ENCODE measurements at regions not wholly inside any gene's neighbourhood (a gene's known extent, or its start where the extent isn't known, plus 50 kb on each side); places are given as distances from the start of the nearest gene placed in this dataset.

GRCh38 chr5:12270914-12271313 is 366.7 kb upstream of the CTNND2 start (continued):
- TF ChIP-seq HOXA7 (CRISPR knock-in tag; IDR thresholded peaks at IDR 0.05; ENCODE audit: borderline replicate concordance), result no peak
- TF ChIP-seq ZNF529 (tag by site-specific recombination; IDR thresholded peaks at IDR 0.05; ENCODE audit: insufficient replicate concordance), result no peak
- no peak for TF ChIP-seq ZNF626 (tag by site-specific recombination; IDR thresholded peaks at IDR 0.05)
- TF ChIP-seq ZNF704 (tag by site-specific recombination; IDR thresholded peaks at IDR 0.05), result no peak
- TF ChIP-seq ZNF274 (IDR thresholded peaks at IDR 0.05; ENCODE audit: low read length), result no peak
- TF ChIP-seq ZNF274 (tag by site-specific recombination; IDR thresholded peaks at IDR 0.05; ENCODE audit: borderline replicate concordance), result no peak
- no peak for TF ChIP-seq BCL11B (tag by site-specific recombination; IDR thresholded peaks at IDR 0.05; ENCODE audit: low read depth)

DNA sequence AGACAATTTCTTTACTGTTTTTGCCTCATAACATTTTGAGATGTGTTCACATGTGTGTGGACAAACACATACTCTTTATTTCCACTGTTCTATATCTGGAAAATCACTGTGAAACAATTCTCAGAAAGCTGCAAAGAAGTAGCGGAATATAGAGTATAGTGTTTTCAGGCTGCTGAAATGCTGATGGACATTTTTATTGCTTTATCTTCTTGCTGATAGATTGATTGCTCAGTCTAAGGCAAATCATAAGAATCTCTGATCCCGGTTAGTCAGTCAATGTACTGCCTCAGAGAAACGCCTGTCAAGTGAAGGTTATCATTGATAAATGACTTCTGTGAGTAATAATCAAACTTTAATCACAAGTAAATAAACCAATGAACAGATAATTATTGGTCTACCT is 364.9 kb upstream of the CTNND2 start:
- ChIA-PET CTCF (no interaction called here), POLR2A (no interaction called here)
- Histone ChIP-seq H3K4me1 (ENCODE audit: control insufficient read depth, insufficient read depth, low read length) (no peaks in the 10 kb centered on the region), H3K27ac (ENCODE audit: extremely low read depth, low read depth, low read length) (no peak overlapping the region), H3K36me3 (ENCODE audit: control insufficient read depth in 2 of 2, insufficient read depth in 1 of 2, low read length in 2 of 2) (no peaks in the 10 kb centered on the region), H3K4me3 (ENCODE audit: low read depth, low read length) (no peak overlapping the region), H3K9me3 (ENCODE audit: control insufficient read depth, insufficient read depth, low read depth, low read length) (no peaks in the 10 kb centered on the region)
- no peak for TF ChIP-seq ZBTB17 (tag by site-specific recombination; IDR thresholded peaks at IDR 0.05)
- no peak for TF ChIP-seq ZNF132 (tag by site-specific recombination; IDR thresholded peaks at IDR 0.05; ENCODE audit: borderline replicate concordance)
- TF ChIP-seq GFI1B (tag by site-specific recombination; IDR thresholded peaks at IDR 0.05), result no peak
- no peak for TF ChIP-seq REPIN1 (tag by site-specific recombination; IDR thresholded peaks at IDR 0.05; ENCODE audit: low read depth)
- no peak for TF ChIP-seq ZNF211 (tag by site-specific recombination; IDR thresholded peaks at IDR 0.05; ENCODE audit: low read depth)
- no peak for TF ChIP-seq ZNF394 (tag by site-specific recombination; IDR thresholded peaks at IDR 0.05; ENCODE audit: borderline replicate concordance)
- TF ChIP-seq, protein P1, sequence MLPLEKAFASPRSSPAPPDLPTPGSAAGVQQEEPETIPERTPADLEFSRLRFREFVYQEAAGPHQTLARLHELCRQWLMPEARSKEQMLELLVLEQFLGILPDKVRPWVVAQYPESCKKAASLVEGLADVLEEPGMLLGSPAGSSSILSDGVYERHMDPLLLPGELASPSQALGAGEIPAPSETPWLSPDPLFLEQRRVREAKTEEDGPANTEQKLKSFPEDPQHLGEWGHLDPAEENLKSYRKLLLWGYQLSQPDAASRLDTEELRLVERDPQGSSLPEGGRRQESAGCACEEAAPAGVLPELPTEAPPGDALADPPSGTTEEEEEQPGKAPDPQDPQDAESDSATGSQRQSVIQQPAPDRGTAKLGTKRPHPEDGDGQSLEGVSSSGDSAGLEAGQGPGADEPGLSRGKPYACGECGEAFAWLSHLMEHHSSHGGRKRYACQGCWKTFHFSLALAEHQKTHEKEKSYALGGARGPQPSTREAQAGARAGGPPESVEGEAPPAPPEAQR (tag by site-specific recombination; IDR thresholded peaks at IDR 0.05), result no peak
- no peak for TF ChIP-seq ZNF223 (tag by site-specific recombination; IDR thresholded peaks at IDR 0.05)

- Histone ChIP-seq H3K4me1 (ENCODE audit: control insufficient read depth, insufficient read depth, low read length) (no peaks in the 10 kb centered on the region), H3K4me3 (ENCODE audit: low read depth, low read length) (no peak overlapping the region), H3K9me3 (ENCODE audit: control insufficient read depth, insufficient read depth, low read depth, low read length) (no peaks in the 10 kb centered on the region), H3K27ac (ENCODE audit: extremely low read depth, low read depth, low read length) (no peak overlapping the region), H3K36me3 (ENCODE audit: control insufficient read depth in 2 of 2, insufficient read depth in 1 of 2, low read length in 2 of 2) (no peaks in the 10 kb centered on the region)
- ChIA-PET POLR2A (no interaction called here), CTCF (interaction anchor here (0.6 kb wide), 1 partner anchor 21 kb away, joined by 3 read pairs; no protein-coding TSS in a partner anchor)
- no peak for TF ChIP-seq ZNF10 (tag by site-specific recombination; IDR thresholded peaks at IDR 0.05)
- no peak for TF ChIP-seq ZNF311 (tag by site-specific recombination; IDR thresholded peaks at IDR 0.05; ENCODE audit: borderline replicate concordance)
- TF ChIP-seq ZNF274 (IDR thresholded peaks at IDR 0.05; ENCODE audit: low read length), result no peak
- no peak for TF ChIP-seq ZNF274 (tag by site-specific recombination; IDR thresholded peaks at IDR 0.05; ENCODE audit: borderline replicate concordance)
- no peak for TF ChIP-seq ZNF239 (tag by site-specific recombination; IDR thresholded peaks at IDR 0.05)
Measured at GRCh38 chr5:12258549-12258948, 354.3 kb upstream of the CTNND2 start.

- Histone ChIP-seq H3K4me3 (ENCODE audit: low read depth, low read length) (no peak overlapping the region), H3K27ac (ENCODE audit: extremely low read depth, low read depth, low read length) (no peak overlapping the region), H3K36me3 (ENCODE audit: control insufficient read depth in 2 of 2, insufficient read depth in 1 of 2, low read length in 2 of 2) (no peaks in the 10 kb centered on the region), H3K4me1 (ENCODE audit: control insufficient read depth, insufficient read depth, low read length) (no peaks in the 10 kb centered on the region), H3K9me3 (ENCODE audit: control insufficient read depth, insufficient read depth, low read depth, low read length) (no peaks in the 10 kb centered on the region)
- POLR2A ChIA-PET, result no interaction called here
- CTCF ChIA-PET, result no interaction called here
- no peak for TF ChIP-seq ZNF701 (tag by site-specific recombination; IDR thresholded peaks at IDR 0.05)
- no peak for TF ChIP-seq PRDM2 (tag by site-specific recombination; IDR thresholded peaks at IDR 0.05; ENCODE audit: borderline replicate concordance)
- TF ChIP-seq ZNF626 (tag by site-specific recombination; IDR thresholded peaks at IDR 0.05), result no peak
- TF ChIP-seq, protein P2, sequence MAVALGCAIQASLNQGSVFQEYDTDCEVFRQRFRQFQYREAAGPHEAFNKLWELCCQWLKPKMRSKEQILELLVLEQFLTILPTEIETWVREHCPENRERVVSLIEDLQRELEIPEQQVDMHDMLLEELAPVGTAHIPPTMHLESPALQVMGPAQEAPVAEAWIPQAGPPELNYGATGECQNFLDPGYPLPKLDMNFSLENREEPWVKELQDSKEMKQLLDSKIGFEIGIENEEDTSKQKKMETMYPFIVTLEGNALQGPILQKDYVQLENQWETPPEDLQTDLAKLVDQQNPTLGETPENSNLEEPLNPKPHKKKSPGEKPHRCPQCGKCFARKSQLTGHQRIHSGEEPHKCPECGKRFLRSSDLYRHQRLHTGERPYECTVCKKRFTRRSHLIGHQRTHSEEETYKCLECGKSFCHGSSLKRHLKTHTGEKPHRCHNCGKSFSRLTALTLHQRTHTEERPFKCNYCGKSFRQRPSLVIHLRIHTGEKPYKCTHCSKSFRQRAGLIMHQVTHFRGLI (tag by site-specific recombination; IDR thresholded peaks at IDR 0.05), result no peak
Measured at GRCh38 chr5:12250454-12250853, 346.2 kb upstream of the CTNND2 start.
